H1 (cell line): ENCODE measurements at regions not wholly inside any gene's neighbourhood (a gene's known extent, or its start where the extent isn't known, plus 50 kb on each side); places are given as distances from the start of the nearest gene placed in this dataset.

Experiments used
- KDM5A ChIP-seq: fragments of 200-600 bp; IDR thresholded peaks from 2 replicates; pipeline ENCODE4 v1.7.1; 2012; ENCODE audit warnings: mild to moderate bottlenecking, low read length, inconsistent platforms, mixed read lengths
- MAX ChIP-seq: IDR thresholded peaks from 2 replicates; pipeline ENCODE4 v1.6.1; 2012; ENCODE audit warnings: inconsistent platforms
- RFX5 ChIP-seq: IDR thresholded peaks from 2 replicates; pipeline ENCODE4 v1.6.1; 2011; ENCODE audit warnings: low read depth, low read length, improper control_type of control experiment, borderline replicate concordance
- TCF12 ChIP-seq: IDR thresholded peaks from 2 replicates; pipeline ENCODE4 v1.6.1; 2011; ENCODE audit warnings: low read depth, mild to moderate bottlenecking, low read length

GRCh38 chr7:81842361-81842760 lies 72.5 kb upstream of the HGF start (continued):
- TF ChIP-seq RFX5 (no peak), KDM5A (no peak), TCF12 (no peak), MAX (no peak)
